ENCODE measurements at regions not wholly inside any gene's neighbourhood (a gene's known extent, or its start where the extent isn't known, plus 50 kb on each side); places are given as distances from the start of the nearest gene placed in this dataset.

GRCh38 chr5:26625099-26625498, 413.3 kb downstream of the CDH9 start:
- no peak overlapping the region for H3K27ac Mint-ChIP-seq
- ATAC-seq (replicated peaks in 1 of 4) = no peak
- H3K27me3 Mint-ChIP-seq = no peaks in the 10 kb centered on the region
- ChIA-PET CTCF (no interaction called here), POLR2A (no interaction called here)
- H3K27me3 ChIP-seq (replicated peaks in 1 of 2; ENCODE audit: control insufficient read depth in 2 of 2, extremely low read depth in 1 of 2, insufficient read depth in 2 of 2, low read length in 1 of 2) = no peaks in the 10 kb centered on the region
- H3K4me3 ChIP-seq (ENCODE audit: control insufficient read depth in 1 of 2, extremely low read depth in 1 of 2, low read length in 1 of 2) = no peak overlapping the region
- no peaks in the 10 kb centered on the region for H3K4me1 ChIP-seq (ENCODE audit: control insufficient read depth in 1 of 2, extremely low read depth in 1 of 2, insufficient read depth in 2 of 2, low read length in 2 of 2)
- H3K4me1 Mint-ChIP-seq = no peaks in the 10 kb centered on the region
- no peak for DNase-seq
- H3K36me3 Mint-ChIP-seq = no peaks in the 10 kb centered on the region
- H3K36me3 ChIP-seq (ENCODE audit: control insufficient read depth in 2 of 2, extremely low read depth in 1 of 2, insufficient read depth in 1 of 2, low read length in 1 of 2) = no peaks in the 10 kb centered on the region
- H3K9me3 Mint-ChIP-seq = peaks cover 4 to 5% (median 5%) of the 10 kb centered on the region in 3 donors
- no peak overlapping the region for H3K27ac ChIP-seq (ENCODE audit: low read length)
- no CpG with 5 or more reads among the region's 5 CpGs for WGBS (ENCODE audit: insufficient coverage)
- H3K9me3 ChIP-seq = no peaks in the 10 kb centered on the region
- H3K4me3 Mint-ChIP-seq = no peak overlapping the region

GRCh38 chr5:26622947-26623346, 415.4 kb downstream of the CDH9 start:
- Histone ChIP-seq H3K4me1 (ENCODE audit: control insufficient read depth in 1 of 2, extremely low read depth in 1 of 2, insufficient read depth in 2 of 2, low read length in 2 of 2) (no peaks in the 10 kb centered on the region), H3K27ac (ENCODE audit: low read length) (no peak overlapping the region), H3K36me3 (ENCODE audit: control insufficient read depth in 2 of 2, extremely low read depth in 1 of 2, insufficient read depth in 1 of 2, low read length in 1 of 2) (no peaks in the 10 kb centered on the region), H3K4me3 (ENCODE audit: control insufficient read depth in 1 of 2, extremely low read depth in 1 of 2, low read length in 1 of 2) (no peak overlapping the region), H3K27me3 (replicated peaks in 1 of 2; ENCODE audit: control insufficient read depth in 2 of 2, extremely low read depth in 1 of 2, insufficient read depth in 2 of 2, low read length in 1 of 2) (no peaks in the 10 kb centered on the region), H3K9me3 (no peaks in the 10 kb centered on the region)
- no peak overlapping the region for H3K27ac Mint-ChIP-seq
- no peak for ATAC-seq (replicated peaks in 1 of 4)
- H3K27me3 Mint-ChIP-seq = no peaks in the 10 kb centered on the region
- POLR2A ChIA-PET = no interaction called here
- H3K9me3 Mint-ChIP-seq = peaks cover 4 to 7% (median 5%) of the 10 kb centered on the region in 3 donors
- no peaks in the 10 kb centered on the region for H3K36me3 Mint-ChIP-seq
- CTCF ChIA-PET = no interaction called here
- WGBS (ENCODE audit: insufficient coverage) = no CpG with 5 or more reads among the region's 3 CpGs
- H3K4me3 Mint-ChIP-seq = no peak overlapping the region
- DNase-seq = no peak
- no peaks in the 10 kb centered on the region for H3K4me1 Mint-ChIP-seq

GRCh38 chr5:26610577-26610976, 427.8 kb downstream of the CDH9 start:
- no peak overlapping the region for H3K4me3 ChIP-seq (ENCODE audit: control insufficient read depth in 1 of 2, extremely low read depth in 1 of 2, low read length in 1 of 2)
- WGBS (ENCODE audit: insufficient coverage) = 50% methylated on average over 1 of the region's 1 CpG
- Mint-ChIP-seq H3K36me3 (no peaks in the 10 kb centered on the region), H3K9me3 (peaks cover 11 to 25% (median 20%) of the 10 kb centered on the region in 3 donors), H3K27ac (no peak overlapping the region), H3K4me1 (no peaks in the 10 kb centered on the region), H3K27me3 (no peaks in the 10 kb centered on the region), H3K4me3 (no peak overlapping the region)
- DNase-seq (no peak), ATAC-seq (replicated peaks in 1 of 4) (no peak)
- no peak overlapping the region for H3K27ac ChIP-seq (ENCODE audit: low read length)
- CTCF ChIA-PET = no interaction called here
- no peaks in the 10 kb centered on the region for H3K9me3 ChIP-seq
- no peaks in the 10 kb centered on the region for H3K4me1 ChIP-seq (ENCODE audit: control insufficient read depth in 1 of 2, extremely low read depth in 1 of 2, insufficient read depth in 2 of 2, low read length in 2 of 2)
- H3K36me3 ChIP-seq (ENCODE audit: control insufficient read depth in 2 of 2, extremely low read depth in 1 of 2, insufficient read depth in 1 of 2, low read length in 1 of 2) = no peaks in the 10 kb centered on the region
- H3K27me3 ChIP-seq (replicated peaks in 1 of 2; ENCODE audit: control insufficient read depth in 2 of 2, extremely low read depth in 1 of 2, insufficient read depth in 2 of 2, low read length in 1 of 2) = no peaks in the 10 kb centered on the region
- POLR2A ChIA-PET = no interaction called here

DNA sequence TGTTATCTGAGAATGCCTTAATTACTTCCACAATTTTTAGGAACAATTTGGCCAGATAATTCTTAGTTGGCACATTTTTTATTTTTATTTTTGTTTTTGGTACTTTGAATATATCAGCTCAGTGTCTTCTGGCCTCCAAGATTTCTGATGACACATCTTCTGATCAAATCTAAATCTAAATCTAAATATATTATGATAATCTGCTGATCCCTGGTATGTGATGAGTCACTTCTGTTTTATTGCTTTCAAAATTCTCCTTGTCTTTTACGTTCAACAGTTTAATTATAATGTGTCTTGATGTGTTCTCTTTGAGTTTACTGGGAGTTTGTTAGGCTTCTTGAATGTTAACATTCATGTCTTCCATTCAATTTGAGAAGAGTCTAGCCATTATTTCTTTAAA, 436.8 kb downstream of the CDH9 start:
- H3K4me1 Mint-ChIP-seq = no peaks in the 10 kb centered on the region
- Histone ChIP-seq H3K9me3 (peaks cover 4% of the 10 kb centered on the region), H3K27ac (ENCODE audit: low read length) (no peak overlapping the region), H3K36me3 (ENCODE audit: control insufficient read depth in 2 of 2, extremely low read depth in 1 of 2, insufficient read depth in 1 of 2, low read length in 1 of 2) (no peaks in the 10 kb centered on the region), H3K4me1 (ENCODE audit: control insufficient read depth in 1 of 2, extremely low read depth in 1 of 2, insufficient read depth in 2 of 2, low read length in 2 of 2) (no peaks in the 10 kb centered on the region), H3K27me3 (replicated peaks in 1 of 2; ENCODE audit: control insufficient read depth in 2 of 2, extremely low read depth in 1 of 2, insufficient read depth in 2 of 2, low read length in 1 of 2) (no peaks in the 10 kb centered on the region), H3K4me3 (ENCODE audit: control insufficient read depth in 1 of 2, extremely low read depth in 1 of 2, low read length in 1 of 2) (no peak overlapping the region)
- no peak overlapping the region for H3K4me3 Mint-ChIP-seq
- CTCF ChIA-PET = no interaction called here
- DNase-seq = no peak
- no peak for ATAC-seq (replicated peaks in 1 of 4)
- H3K36me3 Mint-ChIP-seq = no peaks in the 10 kb centered on the region
- H3K27me3 Mint-ChIP-seq = no peaks in the 10 kb centered on the region
- H3K27ac Mint-ChIP-seq = no peak overlapping the region
- no CpG with 5 or more reads among the region's 1 CpG for WGBS (ENCODE audit: insufficient coverage)
- POLR2A ChIA-PET = no interaction called here
- peaks cover 3 to 33% (median 15%) of the 10 kb centered on the region in 3 donors for H3K9me3 Mint-ChIP-seq

- no peak for ATAC-seq (replicated peaks in 1 of 4)
- Mint-ChIP-seq H3K4me1 (no peaks in the 10 kb centered on the region), H3K4me3 (no peak overlapping the region), H3K9me3 (peaks cover 12 to 27% (median 13%) of the 10 kb centered on the region in 3 donors), H3K27me3 (no peaks in the 10 kb centered on the region), H3K27ac (no peak overlapping the region), H3K36me3 (no peaks in the 10 kb centered on the region)
- Histone ChIP-seq H3K4me1 (ENCODE audit: control insufficient read depth in 1 of 2, extremely low read depth in 1 of 2, insufficient read depth in 2 of 2, low read length in 2 of 2) (no peaks in the 10 kb centered on the region), H3K36me3 (ENCODE audit: control insufficient read depth in 2 of 2, extremely low read depth in 1 of 2, insufficient read depth in 1 of 2, low read length in 1 of 2) (no peaks in the 10 kb centered on the region), H3K27ac (ENCODE audit: low read length) (no peak overlapping the region), H3K27me3 (replicated peaks in 1 of 2; ENCODE audit: control insufficient read depth in 2 of 2, extremely low read depth in 1 of 2, insufficient read depth in 2 of 2, low read length in 1 of 2) (no peaks in the 10 kb centered on the region), H3K4me3 (ENCODE audit: control insufficient read depth in 1 of 2, extremely low read depth in 1 of 2, low read length in 1 of 2) (no peak overlapping the region), H3K9me3 (peaks cover 5% of the 10 kb centered on the region)
- WGBS (ENCODE audit: insufficient coverage) = no CpG with 5 or more reads among the region's 1 CpG
- POLR2A ChIA-PET = no interaction called here
- CTCF ChIA-PET = interaction anchor here in 1 of 2 donors (0.8 kb wide), 1 partner anchor 9 kb away, joined by 3 read pairs; no protein-coding TSS in a partner anchor
- DNase-seq = no peak
Measured at GRCh38 chr5:26582350-26583045, 455.9 kb downstream of the CDH9 start.

DNA sequence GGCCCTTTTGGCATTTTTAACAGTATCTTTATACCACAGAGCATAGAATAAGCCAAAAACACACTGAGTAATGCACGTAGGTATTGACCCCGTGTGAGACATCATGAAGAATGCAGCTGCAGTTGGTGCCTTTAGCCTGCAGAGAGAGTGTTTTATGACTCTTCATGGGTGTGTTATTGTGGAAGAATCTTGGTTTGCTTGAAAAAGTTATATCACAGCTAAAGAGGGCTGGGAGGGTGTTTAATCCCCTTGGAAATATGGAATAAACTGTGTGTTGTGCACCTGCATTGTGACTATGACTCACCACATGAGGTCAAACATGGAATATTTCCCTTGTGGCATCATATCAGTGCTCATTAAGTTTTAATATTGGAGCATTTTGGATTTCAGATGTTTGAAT, 458.7 kb downstream of the CDH9 start:
- DNase-seq (no peak), ATAC-seq (replicated peaks in 1 of 4) (no peak)
- Histone ChIP-seq H3K9me3 (peaks cover 5% of the 10 kb centered on the region), H3K4me3 (ENCODE audit: control insufficient read depth in 1 of 2, extremely low read depth in 1 of 2, low read length in 1 of 2) (no peak overlapping the region), H3K4me1 (ENCODE audit: control insufficient read depth in 1 of 2, extremely low read depth in 1 of 2, insufficient read depth in 2 of 2, low read length in 2 of 2) (no peaks in the 10 kb centered on the region), H3K36me3 (ENCODE audit: control insufficient read depth in 2 of 2, extremely low read depth in 1 of 2, insufficient read depth in 1 of 2, low read length in 1 of 2) (no peaks in the 10 kb centered on the region), H3K27ac (ENCODE audit: low read length) (no peak overlapping the region), H3K27me3 (replicated peaks in 1 of 2; ENCODE audit: control insufficient read depth in 2 of 2, extremely low read depth in 1 of 2, insufficient read depth in 2 of 2, low read length in 1 of 2) (no peaks in the 10 kb centered on the region)
- no peaks in the 10 kb centered on the region for H3K27me3 Mint-ChIP-seq
- CTCF ChIA-PET = interaction anchor here in 1 of 2 donors (0.7 kb wide), 1 partner anchor 11 kb away, joined by 3 read pairs; no protein-coding TSS in a partner anchor
- H3K36me3 Mint-ChIP-seq = no peaks in the 10 kb centered on the region
- no peak overlapping the region for H3K27ac Mint-ChIP-seq
- 88% methylated on average over 2 of the region's 2 CpGs for WGBS (ENCODE audit: insufficient coverage)
- POLR2A ChIA-PET = no interaction called here
- H3K4me1 Mint-ChIP-seq = no peaks in the 10 kb centered on the region
- H3K4me3 Mint-ChIP-seq = no peak overlapping the region
- peaks cover 4 to 23% (median 9%) of the 10 kb centered on the region in 3 donors for H3K9me3 Mint-ChIP-seq

- POLR2A ChIA-PET = no interaction called here
- H3K27ac ChIP-seq (ENCODE audit: low read length) = no peak overlapping the region
- no peaks in the 10 kb centered on the region for H3K27me3 ChIP-seq (replicated peaks in 1 of 2; ENCODE audit: control insufficient read depth in 2 of 2, extremely low read depth in 1 of 2, insufficient read depth in 2 of 2, low read length in 1 of 2)
- no CpG with 5 or more reads among the region's 2 CpGs for WGBS (ENCODE audit: insufficient coverage)
- Mint-ChIP-seq H3K4me3 (no peak overlapping the region), H3K27ac (no peak overlapping the region), H3K9me3 (peaks cover 4 to 18% (median 7%) of the 10 kb centered on the region in 3 donors), H3K27me3 (no peaks in the 10 kb centered on the region), H3K4me1 (no peaks in the 10 kb centered on the region), H3K36me3 (no peaks in the 10 kb centered on the region)
- CTCF ChIA-PET = no interaction called here
- ATAC-seq (replicated peaks in 1 of 4) (no peak), DNase-seq (no peak)
- H3K9me3 ChIP-seq = peaks cover 2% of the 10 kb centered on the region
- H3K36me3 ChIP-seq (ENCODE audit: control insufficient read depth in 2 of 2, extremely low read depth in 1 of 2, insufficient read depth in 1 of 2, low read length in 1 of 2) = no peaks in the 10 kb centered on the region
- no peak overlapping the region for H3K4me3 ChIP-seq (ENCODE audit: control insufficient read depth in 1 of 2, extremely low read depth in 1 of 2, low read length in 1 of 2)
- no peaks in the 10 kb centered on the region for H3K4me1 ChIP-seq (ENCODE audit: control insufficient read depth in 1 of 2, extremely low read depth in 1 of 2, insufficient read depth in 2 of 2, low read length in 2 of 2)
Measured at GRCh38 chr5:26578002-26578401, 460.4 kb downstream of the CDH9 start.

All from T-cell (primary cell).